ENCODE measurements at regions not wholly inside any gene's neighbourhood (a gene's known extent, or its start where the extent isn't known, plus 50 kb on each side); places are given as distances from the start of the nearest gene placed in this dataset.

GRCh38 chr5:27476356-27476988 lies 438.1 kb upstream of the CDH9 start:
- TF ChIP-seq, protein P1, sequence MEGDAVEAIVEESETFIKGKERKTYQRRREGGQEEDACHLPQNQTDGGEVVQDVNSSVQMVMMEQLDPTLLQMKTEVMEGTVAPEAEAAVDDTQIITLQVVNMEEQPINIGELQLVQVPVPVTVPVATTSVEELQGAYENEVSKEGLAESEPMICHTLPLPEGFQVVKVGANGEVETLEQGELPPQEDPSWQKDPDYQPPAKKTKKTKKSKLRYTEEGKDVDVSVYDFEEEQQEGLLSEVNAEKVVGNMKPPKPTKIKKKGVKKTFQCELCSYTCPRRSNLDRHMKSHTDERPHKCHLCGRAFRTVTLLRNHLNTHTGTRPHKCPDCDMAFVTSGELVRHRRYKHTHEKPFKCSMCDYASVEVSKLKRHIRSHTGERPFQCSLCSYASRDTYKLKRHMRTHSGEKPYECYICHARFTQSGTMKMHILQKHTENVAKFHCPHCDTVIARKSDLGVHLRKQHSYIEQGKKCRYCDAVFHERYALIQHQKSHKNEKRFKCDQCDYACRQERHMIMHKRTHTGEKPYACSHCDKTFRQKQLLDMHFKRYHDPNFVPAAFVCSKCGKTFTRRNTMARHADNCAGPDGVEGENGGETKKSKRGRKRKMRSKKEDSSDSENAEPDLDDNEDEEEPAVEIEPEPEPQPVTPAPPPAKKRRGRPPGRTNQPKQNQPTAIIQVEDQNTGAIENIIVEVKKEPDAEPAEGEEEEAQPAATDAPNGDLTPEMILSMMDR (IDR thresholded peaks at IDR 0.05): no peak
- TF ChIP-seq ZFX (IDR thresholded peaks at IDR 0.05; ENCODE audit: borderline replicate concordance): no peak
